ENCODE measurements at regions not wholly inside any gene's neighbourhood (a gene's known extent, or its start where the extent isn't known, plus 50 kb on each side); places are given as distances from the start of the nearest gene placed in this dataset.

- no peak for DNase-seq (ENCODE audit: low read depth)
These were observed 143.3 kb downstream of the CYP26B1 start for GRCh38 chr2:72004201-72004915.

GRCh38 chr2:72003796-72004195 lies 143.9 kb downstream of the CYP26B1 start:
- DNase-seq (ENCODE audit: low read depth), result no peak

GRCh38 chr2:72003124-72003523 lies 144.5 kb downstream of the CYP26B1 start:
- peak; percentile 38 for DNase-seq (ENCODE audit: low read depth)

GRCh38 chr2:72001937-72002690 lies 145.5 kb downstream of the CYP26B1 start:
- DNase-seq (ENCODE audit: low read depth), result no peak

GRCh38 chr2:72000110-72000509 lies 147.6 kb downstream of the CYP26B1 start:
- no peak for DNase-seq (ENCODE audit: low read depth)

- no peak for DNase-seq (ENCODE audit: low read depth)
These were observed 148.1 kb downstream of the CYP26B1 start for GRCh38 chr2:71999580-71999979.

- DNase-seq (ENCODE audit: low read depth), result no peak
These were observed 149.8 kb downstream of the CYP26B1 start for GRCh38 chr2:71997843-71998242.

GRCh38 chr2:71995067-71995665 lies 152.5 kb downstream of the CYP26B1 start:
- peak; percentile 61 for DNase-seq (ENCODE audit: low read depth)

- no peak for DNase-seq (ENCODE audit: low read depth)
These were observed 155.6 kb downstream of the CYP26B1 start for GRCh38 chr2:71992036-71992435.

GRCh38 chr2:71991397-71991796 lies 156.3 kb downstream of the CYP26B1 start:
- no peak for DNase-seq (ENCODE audit: low read depth)

- DNase-seq (ENCODE audit: low read depth), result no peak
These were observed 156.8 kb downstream of the CYP26B1 start for GRCh38 chr2:71990826-71991225.

GRCh38 chr2:71990122-71990521 lies 157.5 kb downstream of the CYP26B1 start:
- no peak for DNase-seq (ENCODE audit: low read depth)

- no peak for DNase-seq (ENCODE audit: low read depth)
These were observed 158.0 kb downstream of the CYP26B1 start for GRCh38 chr2:71989671-71990070.

- DNase-seq (ENCODE audit: low read depth), result no peak
These were observed 159.5 kb downstream of the CYP26B1 start for GRCh38 chr2:71988170-71988569.

- DNase-seq (ENCODE audit: low read depth), result no peak
These were observed 171.0 kb downstream of the CYP26B1 start for GRCh38 chr2:71976685-71977084.

GRCh38 chr2:71974846-71975245 lies 172.8 kb downstream of the CYP26B1 start:
- peak; percentile 71 for DNase-seq (ENCODE audit: low read depth)

- peak; percentile 46 for DNase-seq (ENCODE audit: low read depth)
These were observed 176.2 kb downstream of the CYP26B1 start for GRCh38 chr2:71971493-71971892.

GRCh38 chr2:71965530-71965929 lies 182.1 kb downstream of the CYP26B1 start:
- DNase-seq (ENCODE audit: low read depth), result no peak

- DNase-seq (ENCODE audit: low read depth), result peak; percentile 77
These were observed 184.6 kb downstream of the CYP26B1 start for GRCh38 chr2:71962911-71963694.

GRCh38 chr2:71962350-71962749 lies 185.3 kb downstream of the CYP26B1 start:
- no peak for DNase-seq (ENCODE audit: low read depth)

- no peak for DNase-seq (ENCODE audit: low read depth)
These were observed 186.2 kb downstream of the CYP26B1 start for GRCh38 chr2:71961289-71962027.
